Neutrophil (primary cell): ENCODE measurements at regions not wholly inside any gene's neighbourhood (a gene's known extent, or its start where the extent isn't known, plus 50 kb on each side); places are given as distances from the start of the nearest gene placed in this dataset.
"Not testable (repeated sequence)": the region's sequence is repeated elsewhere in the genome, so short reads cannot be mapped to it uniquely, and the experiment has no call there.

Experiments
- H3K27ac ChIP-seq: fragments of 200-600 bp; sonication (generic); 2 replicates; pipeline ENCODE4 v1.5.1; 2016; ENCODE audit warnings: mild to moderate bottlenecking, moderate library complexity
- H3K27me3 ChIP-seq: fragments of 200-600 bp; sonication (generic); 2 replicates; pipeline ENCODE4 v1.6.0; 2016; ENCODE audit warnings: mild to moderate bottlenecking
- H3K36me3 ChIP-seq: fragments of 200-600 bp; sonication (generic); 2 replicates; pipeline ENCODE4 v1.5.1; 2017
- H3K4me1 ChIP-seq, 2 experiments: fragments of 200-600 bp in 1 of 2; sonication (generic) in 1 of 2; 1 replicate in 1 of 2; 2 replicates in 1 of 2; pipeline versions ENCODE4 v1.5.1 to v1.6.1; 2013 to 2016; ENCODE audit warnings: low read depth in 1 of 2, low read length in 1 of 2, mild to moderate bottlenecking in 1 of 2, moderate library complexity in 1 of 2; ENCODE audit not compliant: control insufficient read depth in 1 of 2, insufficient read depth in 1 of 2
- H3K4me3 ChIP-seq, 2 experiments: fragments of 200-600 bp in 1 of 2; sonication (generic) in 1 of 2; 1 replicate in 1 of 2; 2 replicates in 1 of 2; pipeline ENCODE4 v1.5.1; 2013 to 2016; ENCODE audit warnings: low read depth in 1 of 2, low read length in 1 of 2, mild to moderate bottlenecking in 1 of 2, moderate library complexity in 1 of 2
- H3K9me3 ChIP-seq: fragments of 200-600 bp; sonication (generic); 2 replicates; pipeline ENCODE4 v1.5.1; 2016
- TF ChIP-seq, protein P1 (sequence below): fragments of 200-600 bp; sonication (generic); IDR thresholded peaks from 2 replicates; pipeline ENCODE4 v1.5.1; 2016; ENCODE audit warnings: antibody characterized with exemption

- Histone ChIP-seq H3K36me3 (no peaks in the 10 kb centered on the region), H3K4me3 (no peak overlapping the region), H3K9me3 (no peaks in the 10 kb centered on the region), H3K4me1 (peaks cover 0 to 12% of the 10 kb centered on the region in 2 experiments), H3K27ac (no peak overlapping the region), H3K27me3 (no peaks in the 10 kb centered on the region)
- TF ChIP-seq, protein P1, sequence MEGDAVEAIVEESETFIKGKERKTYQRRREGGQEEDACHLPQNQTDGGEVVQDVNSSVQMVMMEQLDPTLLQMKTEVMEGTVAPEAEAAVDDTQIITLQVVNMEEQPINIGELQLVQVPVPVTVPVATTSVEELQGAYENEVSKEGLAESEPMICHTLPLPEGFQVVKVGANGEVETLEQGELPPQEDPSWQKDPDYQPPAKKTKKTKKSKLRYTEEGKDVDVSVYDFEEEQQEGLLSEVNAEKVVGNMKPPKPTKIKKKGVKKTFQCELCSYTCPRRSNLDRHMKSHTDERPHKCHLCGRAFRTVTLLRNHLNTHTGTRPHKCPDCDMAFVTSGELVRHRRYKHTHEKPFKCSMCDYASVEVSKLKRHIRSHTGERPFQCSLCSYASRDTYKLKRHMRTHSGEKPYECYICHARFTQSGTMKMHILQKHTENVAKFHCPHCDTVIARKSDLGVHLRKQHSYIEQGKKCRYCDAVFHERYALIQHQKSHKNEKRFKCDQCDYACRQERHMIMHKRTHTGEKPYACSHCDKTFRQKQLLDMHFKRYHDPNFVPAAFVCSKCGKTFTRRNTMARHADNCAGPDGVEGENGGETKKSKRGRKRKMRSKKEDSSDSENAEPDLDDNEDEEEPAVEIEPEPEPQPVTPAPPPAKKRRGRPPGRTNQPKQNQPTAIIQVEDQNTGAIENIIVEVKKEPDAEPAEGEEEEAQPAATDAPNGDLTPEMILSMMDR, result no peak
Observed at GRCh38 chr5:81829242-81829641, 78.3 kb upstream of the SSBP2 start.

- H3K27ac ChIP-seq, result no peak overlapping the region
- H3K9me3 ChIP-seq, result no peaks in the 10 kb centered on the region
- H3K36me3 ChIP-seq, result no peaks in the 10 kb centered on the region
- no peaks in the 10 kb centered on the region for H3K27me3 ChIP-seq
- H3K4me3 ChIP-seq, result no peak overlapping the region
- TF ChIP-seq, protein P1, result no peak
- peaks cover 8 to 26% of the 10 kb centered on the region in 2 experiments for H3K4me1 ChIP-seq
Observed at GRCh38 chr5:81827500-81827899, 76.6 kb upstream of the SSBP2 start.

DNA sequence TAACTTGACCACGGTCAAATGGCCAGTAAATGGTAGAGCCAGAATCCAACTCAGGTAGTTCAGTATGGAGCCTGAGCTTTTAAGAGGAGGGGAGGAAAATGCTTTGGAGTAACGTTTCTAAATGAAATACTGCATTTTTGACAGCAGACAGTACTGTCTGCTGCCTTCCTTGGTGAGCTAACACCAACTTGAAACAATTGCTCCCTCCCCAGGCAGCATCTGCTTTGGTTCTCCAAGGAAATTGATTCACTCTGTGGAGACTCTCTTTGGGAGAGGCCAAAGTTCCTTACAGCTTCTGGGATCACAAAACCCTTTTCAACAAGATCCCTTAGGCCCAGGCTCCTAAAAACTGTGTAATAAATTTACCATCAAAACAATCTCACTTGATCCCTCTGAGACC lies 75.2 kb upstream of the SSBP2 start:
- Histone ChIP-seq H3K9me3 (no peaks in the 10 kb centered on the region), H3K27me3 (no peaks in the 10 kb centered on the region), H3K4me3 (no peak overlapping the region), H3K4me1 (peaks cover 11 to 35% of the 10 kb centered on the region in 2 experiments), H3K27ac (no peak overlapping the region), H3K36me3 (no peaks in the 10 kb centered on the region)
- TF ChIP-seq, protein P1, result no peak

DNA sequence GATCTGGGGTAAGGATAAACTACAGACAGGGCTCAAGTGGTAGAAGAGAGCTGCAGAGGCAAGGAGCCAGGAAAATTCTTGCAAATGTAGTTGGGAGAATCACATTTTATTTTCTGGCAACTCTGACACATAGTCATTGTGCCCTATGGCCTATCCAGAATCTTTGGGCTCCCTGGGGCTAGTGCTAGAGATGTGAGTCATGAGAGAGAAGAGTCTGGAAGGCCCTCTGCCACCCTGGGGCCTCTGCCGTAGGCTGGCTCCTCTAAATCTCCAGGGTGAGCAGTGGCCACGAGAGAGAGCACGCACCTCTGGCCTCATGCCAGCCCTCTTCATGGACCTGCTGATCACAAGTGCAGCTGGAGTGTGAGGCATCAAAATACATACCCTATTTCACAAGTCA lies 74.3 kb upstream of the SSBP2 start:
- no peaks in the 10 kb centered on the region for H3K36me3 ChIP-seq
- peaks cover 20 to 35% of the 10 kb centered on the region in 2 experiments for H3K4me1 ChIP-seq
- no peak overlapping the region for H3K27ac ChIP-seq
- H3K4me3 ChIP-seq, result no peak overlapping the region
- H3K27me3 ChIP-seq, result no peaks in the 10 kb centered on the region
- TF ChIP-seq, protein P1, result no peak
- no peaks in the 10 kb centered on the region for H3K9me3 ChIP-seq

DNA sequence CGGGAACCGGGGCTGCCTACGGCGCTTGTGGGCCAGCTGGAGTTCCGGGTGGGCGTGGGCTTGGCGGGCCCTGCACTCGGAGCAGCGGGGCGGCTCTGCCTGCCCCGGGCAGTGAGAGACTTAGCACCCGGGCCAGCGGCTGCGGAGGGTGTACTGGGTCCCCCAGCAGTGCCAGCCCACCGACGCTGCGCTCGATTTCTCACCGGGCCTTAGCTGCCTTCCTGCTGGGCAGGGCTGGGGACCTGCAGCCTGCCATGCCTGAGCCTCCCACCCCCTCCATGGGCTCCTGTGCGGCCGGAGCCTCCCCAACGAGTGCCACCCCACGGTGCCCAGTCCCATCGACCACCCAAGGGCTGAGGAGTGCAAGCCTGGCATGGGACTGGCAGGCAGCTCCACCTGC lies 72.8 kb upstream of the SSBP2 start:
- not testable (repeated sequence) for H3K4me3 ChIP-seq, H3K36me3 ChIP-seq, H3K27me3 ChIP-seq, H3K9me3 ChIP-seq
- H3K4me1 ChIP-seq, result peaks cover 35 to 47% of the 10 kb centered on the region in 2 experiments
- peak overlapping the region; percentile 43 for H3K27ac ChIP-seq

- Histone ChIP-seq H3K36me3 (no peaks in the 10 kb centered on the region), H3K4me3 (no peak overlapping the region), H3K27ac (peak overlapping the region; percentile 78), H3K27me3 (no peaks in the 10 kb centered on the region), H3K4me1 (peaks cover 53 to 74% of the 10 kb centered on the region in 2 experiments), H3K9me3 (no peaks in the 10 kb centered on the region)
- TF ChIP-seq, protein P1, result no peak
Observed at GRCh38 chr5:81820863-81821262, 70.0 kb upstream of the SSBP2 start.
